Heart left ventricle (tissue), 16 donors: ENCODE measurements at regions not wholly inside any gene's neighbourhood (a gene's known extent, or its start where the extent isn't known, plus 50 kb on each side); places are given as distances from the start of the nearest gene placed in this dataset.

Experiments used
- ATAC-seq, 4 donors: fragments of 200-7000 bp; cut with Tn5 transposase; one replicate each; pipeline ENCODE4 v1.9.1; 2020 to 2022; ENCODE audit warnings: moderate library complexity in 4 of 4, mild to moderate bottlenecking in 3 of 4, moderate number of reproducible peaks in 1 of 4
- DNase-seq, 5 donors: peaks; one replicate each; pipeline ENCODE4 v3.0.0-alpha.2; 2020
- H3K27ac ChIP-seq, 12 donors: fragments of 200-600 bp; sonication (generic) in 4 of 12; one replicate each; pipeline versions ENCODE4 v1.5.0 to v1.8.0; 2016 to 2022; ENCODE audit warnings: mild to moderate bottlenecking in 2 of 12
- H3K27me3 ChIP-seq, 9 donors: fragments of 200-600 bp; sonication (generic) in 2 of 9; one replicate each; pipeline versions ENCODE4 v1.5.1 to v1.8.0; 2016 to 2022; ENCODE audit warnings: mild to moderate bottlenecking in 3 of 9
- H3K36me3 ChIP-seq, 9 donors: fragments of 200-600 bp; sonication (generic) in 2 of 9; one replicate each; pipeline versions ENCODE4 v1.5.0 to v1.8.0; 2018 to 2022; ENCODE audit warnings: mild to moderate bottlenecking in 2 of 9
- H3K4me1 ChIP-seq, 12 donors: fragments of 200-600 bp; sonication (generic) in 4 of 12; one replicate each; pipeline versions ENCODE4 v1.5.0 to v1.8.0; 2016 to 2022; ENCODE audit warnings: mild to moderate bottlenecking in 3 of 12
- H3K4me3 ChIP-seq, 12 donors: fragments of 200-600 bp; sonication (generic) in 4 of 12; one replicate each; pipeline versions ENCODE4 v1.5.0 to v1.8.0; 2017 to 2022; ENCODE audit warnings: mild to moderate bottlenecking in 9 of 12, moderate library complexity in 4 of 12
- H3K9me3 ChIP-seq, 12 donors: fragments of 200-600 bp; sonication (generic) in 4 of 12; one replicate each; pipeline versions ENCODE4 v1.5.0 to v1.8.0; 2016 to 2022; ENCODE audit warnings: mild to moderate bottlenecking in 1 of 12
- CTCF ChIP-seq, 12 donors: fragments of 200-600 bp; sonication (generic) in 4 of 12; IDR thresholded peaks; one replicate each; pipeline versions ENCODE4 v1.5.0 to v1.8.0; 2018 to 2022; ENCODE audit warnings: antibody characterized with exemption in 12 of 12, mild to moderate bottlenecking in 5 of 12
- POLR2A ChIP-seq, 2 donors: fragments of 450-650 bp; IDR thresholded peaks; one replicate each; pipeline ENCODE4 v1.6.1; 2017; ENCODE audit warnings: antibody characterized with exemption in 2 of 2, mild to moderate bottlenecking in 2 of 2, moderate library complexity in 2 of 2
- WGBS, 4 donors: extraction: QIAGEN DNeasy Blood & Tissue Kit in 2 of 4; methylation state at CpG; one replicate each; pipeline versions ENCODE4 v1.1.5 to v1.1.7; 2013 to 2018; 5-methylcytosine and 5-hydroxymethylcytosine counted together
- intact Hi-C, 10 donors: fragments of 100-400 bp; cut with DNase I; formaldehyde crosslinking; loops; one replicate each; pipeline versions ENCODE4 v1.11.1 to v1.14.2; 2022
- donor health status: ischemic (EF 13 %, LVEDD 7.1; RV severe dilation, severe dysfunction).
- donor health status: healthy with polysubstance abuse.
- donor health status: DM: no; HTN: yes; CAD: no.
- donor health status: DM: no; HTN: no; CAD: no.
- donor health status: ischemic (EF 25% LVEDD 6.9; RV normal size, moderate dysfunction).
- donor health status: ischemic (EF 25% LVEDD 5.7; RV mildly dilated, moderate dysfunction).
- donor health status: healthy.
- donor health status: DM: yes; HTN: yes; CAD: no.
- donor health status: ischemic (EF 35%, LVEDD 5.7; RV mildly dilated, moderate dysfunction).
- donor health status: nonischemic (EF 11% LVEDD 7.7; RV severe dilation, severe dysfunction).
- donor health status: DM: yes; HTN: yes; CAD: no.
- donor health status: PGD.
- donor health status: ischemic (EF 29% LVEDD 5.4; RV normal size, mild dysfunction).
- donor health status: nonischemic (EF 23%, LVEDD 6.1; RV moderate dilation, normal function).

GRCh38 chr6:147441751-147442150 lies 66.7 kb upstream of the SAMD5 start:
- no peaks in the 10 kb centered on the region for H3K36me3 ChIP-seq
- peaks cover 0 to 6% (median 0%) of the 10 kb centered on the region in 9 donors for H3K27me3 ChIP-seq
- WGBS, 4 donors = 61 to 73% (median 68%) methylated on average over 1 of the region's 1 CpG
- no peaks in the 10 kb centered on the region for H3K4me1 ChIP-seq
- DNase-seq = no peak
- no peaks in the 10 kb centered on the region for H3K9me3 ChIP-seq
- ATAC-seq = peak in 2 of 4 donors; percentile 41 to 49
- no peak overlapping the region for H3K27ac ChIP-seq
- TF ChIP-seq CTCF (IDR thresholded peaks at IDR 0.05) = no peak
- TF ChIP-seq POLR2A (IDR thresholded peaks at IDR 0.05) = no peak
- no peak overlapping the region for H3K4me3 ChIP-seq
- intact Hi-C loops = no loop called here

DNA sequence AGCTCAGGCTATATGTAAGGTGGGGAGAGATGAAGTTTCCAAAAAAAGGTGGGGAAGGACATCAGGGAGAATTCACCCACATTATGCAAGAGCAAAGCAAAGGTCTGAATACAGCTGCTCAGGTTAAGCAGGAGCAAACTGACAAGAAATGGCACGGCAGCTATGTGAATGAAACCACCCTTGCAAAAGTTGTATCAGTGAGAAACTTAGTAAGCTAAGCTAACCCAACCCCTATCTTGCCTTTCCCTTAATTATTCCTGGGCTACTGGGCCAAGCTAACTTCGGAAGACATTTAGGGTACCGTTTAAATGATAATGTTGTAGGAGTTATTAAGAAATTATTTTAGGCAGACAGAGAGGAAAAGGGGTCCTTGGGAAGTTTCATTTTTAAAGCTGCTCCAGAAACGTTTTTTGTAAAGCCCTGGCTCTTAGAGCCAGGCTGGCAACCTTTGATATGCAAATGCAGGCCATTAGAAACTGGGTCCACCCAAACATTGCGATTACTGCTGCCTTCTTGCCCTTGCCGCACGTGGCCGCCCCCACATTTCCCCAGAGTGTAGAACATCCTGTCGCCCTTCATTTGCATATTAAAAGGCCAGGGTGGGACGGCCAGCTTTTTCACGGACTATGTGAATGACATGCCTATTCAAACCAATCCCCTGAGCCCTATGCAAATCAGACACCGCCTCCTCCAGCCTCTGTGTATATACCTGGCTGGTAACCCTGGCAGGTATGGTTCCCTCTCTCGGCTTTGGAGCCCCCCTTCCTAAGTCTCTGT lies 60.5 kb upstream of the SAMD5 start:
- Histone ChIP-seq H3K4me1 (no peaks in the 10 kb centered on the region), H3K27ac (no peak overlapping the region), H3K4me3 (no peak overlapping the region), H3K9me3 (no peaks in the 10 kb centered on the region), H3K36me3 (no peaks in the 10 kb centered on the region), H3K27me3 (peaks cover 0 to 7% (median 0%) of the 10 kb centered on the region in 9 donors)
- intact Hi-C loops = no loop called here
- WGBS, 4 donors = 23 to 33% (median 26%) methylated on average over 13 of the region's 13 CpGs
- no peak for ATAC-seq
- DNase-seq = no peak
- no peak for TF ChIP-seq POLR2A (IDR thresholded peaks at IDR 0.05)

DNA sequence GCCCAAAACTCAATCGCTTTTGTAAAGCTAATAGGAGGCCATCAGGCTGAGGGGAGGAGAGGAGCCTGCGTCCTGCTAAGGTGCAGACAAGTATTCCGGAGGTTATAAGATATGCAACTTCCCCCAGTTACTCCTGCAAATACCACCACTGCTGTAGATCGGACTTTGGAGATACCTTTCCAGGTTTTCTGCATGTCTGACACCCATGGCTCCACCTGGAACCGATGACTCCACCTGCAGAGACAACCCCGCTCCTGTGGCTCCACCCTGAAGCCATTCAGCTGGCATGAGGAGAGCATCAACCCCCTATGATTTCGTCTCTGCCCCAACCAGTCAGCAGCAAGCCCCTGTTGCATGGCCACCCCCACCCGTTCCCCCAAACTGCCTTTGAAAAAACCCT lies 59.7 kb upstream of the SAMD5 start:
- Histone ChIP-seq H3K27ac (no peak overlapping the region), H3K4me3 (no peak overlapping the region), H3K36me3 (no peaks in the 10 kb centered on the region), H3K4me1 (no peaks in the 10 kb centered on the region), H3K27me3 (peaks cover 0 to 7% (median 0%) of the 10 kb centered on the region in 9 donors), H3K9me3 (no peaks in the 10 kb centered on the region)
- TF ChIP-seq CTCF (IDR thresholded peaks at IDR 0.05) (no peak), POLR2A (IDR thresholded peaks at IDR 0.05) (no peak)
- no peak for ATAC-seq
- intact Hi-C loops = no loop called here
- DNase-seq = no peak
- 89 to 94% (median 91%) methylated on average over 8 of the region's 8 CpGs for WGBS, 4 donors

GRCh38 chr6:147449405-147450161 lies 58.9 kb upstream of the SAMD5 start:
- no peak for TF ChIP-seq CTCF (IDR thresholded peaks at IDR 0.05)
- no peak for TF ChIP-seq POLR2A (IDR thresholded peaks at IDR 0.05)
- ATAC-seq = no peak
- intact Hi-C loops = no loop called here

More at GRCh38 chr6:147449405-147450161, 58.9 kb upstream of the SAMD5 start:
- H3K27me3 ChIP-seq = peaks cover 0 to 7% (median 0%) of the 10 kb centered on the region in 9 donors
- no peaks in the 10 kb centered on the region for H3K36me3 ChIP-seq
- 82 to 91% (median 88%) methylated on average over 4 of the region's 4 CpGs for WGBS, 4 donors
- no peak overlapping the region for H3K27ac ChIP-seq
- DNase-seq = no peak
- H3K4me1 ChIP-seq = no peaks in the 10 kb centered on the region
- no peak overlapping the region for H3K4me3 ChIP-seq
- no peaks in the 10 kb centered on the region for H3K9me3 ChIP-seq
